ENCODE measurements at regions not wholly inside any gene's neighbourhood (a gene's known extent, or its start where the extent isn't known, plus 50 kb on each side); places are given as distances from the start of the nearest gene placed in this dataset.

DNA sequence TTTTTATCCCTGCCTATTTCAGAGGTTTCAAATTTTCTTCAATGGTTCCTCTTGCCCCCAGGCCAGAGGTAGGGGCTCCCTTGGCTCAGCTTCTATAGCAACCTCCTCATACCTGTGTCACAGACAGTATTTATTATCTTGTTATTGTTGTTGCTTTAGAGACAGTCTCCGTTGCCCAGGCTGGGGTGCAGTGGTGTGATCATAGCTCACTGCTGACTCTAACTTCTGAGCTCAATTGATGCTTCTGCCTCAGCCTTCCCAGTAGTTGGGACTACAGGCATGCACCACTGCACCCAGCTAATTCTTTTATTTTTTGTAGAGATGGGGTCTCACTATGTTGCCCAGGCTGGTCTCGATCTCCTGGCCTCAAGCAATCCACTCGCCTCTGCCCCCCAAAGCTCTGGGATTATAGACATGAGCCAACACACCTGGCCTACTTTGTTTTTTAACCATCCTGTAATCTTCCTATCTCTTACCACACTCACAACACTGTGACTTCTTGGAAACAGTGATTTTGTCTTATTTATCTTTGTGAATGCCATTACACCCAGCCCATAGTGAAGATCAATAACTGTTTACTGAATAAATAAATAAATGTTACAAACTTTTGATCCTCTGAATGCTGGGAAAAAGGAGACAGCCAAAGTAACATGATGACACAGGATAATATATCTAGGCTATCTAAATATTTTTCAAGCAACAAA is 95.9 kb downstream of the PHLDA1 start:
- H3K4me3 ChIP-seq (ENCODE audit: low read length): no peak overlapping the region
- TF ChIP-seq, protein P1, sequence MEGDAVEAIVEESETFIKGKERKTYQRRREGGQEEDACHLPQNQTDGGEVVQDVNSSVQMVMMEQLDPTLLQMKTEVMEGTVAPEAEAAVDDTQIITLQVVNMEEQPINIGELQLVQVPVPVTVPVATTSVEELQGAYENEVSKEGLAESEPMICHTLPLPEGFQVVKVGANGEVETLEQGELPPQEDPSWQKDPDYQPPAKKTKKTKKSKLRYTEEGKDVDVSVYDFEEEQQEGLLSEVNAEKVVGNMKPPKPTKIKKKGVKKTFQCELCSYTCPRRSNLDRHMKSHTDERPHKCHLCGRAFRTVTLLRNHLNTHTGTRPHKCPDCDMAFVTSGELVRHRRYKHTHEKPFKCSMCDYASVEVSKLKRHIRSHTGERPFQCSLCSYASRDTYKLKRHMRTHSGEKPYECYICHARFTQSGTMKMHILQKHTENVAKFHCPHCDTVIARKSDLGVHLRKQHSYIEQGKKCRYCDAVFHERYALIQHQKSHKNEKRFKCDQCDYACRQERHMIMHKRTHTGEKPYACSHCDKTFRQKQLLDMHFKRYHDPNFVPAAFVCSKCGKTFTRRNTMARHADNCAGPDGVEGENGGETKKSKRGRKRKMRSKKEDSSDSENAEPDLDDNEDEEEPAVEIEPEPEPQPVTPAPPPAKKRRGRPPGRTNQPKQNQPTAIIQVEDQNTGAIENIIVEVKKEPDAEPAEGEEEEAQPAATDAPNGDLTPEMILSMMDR (conservative IDR thresholded peaks at IDR 0.05; ENCODE audit: low read depth, low read length): no peak
- no peak for DNase-seq (ENCODE audit: low read depth)

DNA sequence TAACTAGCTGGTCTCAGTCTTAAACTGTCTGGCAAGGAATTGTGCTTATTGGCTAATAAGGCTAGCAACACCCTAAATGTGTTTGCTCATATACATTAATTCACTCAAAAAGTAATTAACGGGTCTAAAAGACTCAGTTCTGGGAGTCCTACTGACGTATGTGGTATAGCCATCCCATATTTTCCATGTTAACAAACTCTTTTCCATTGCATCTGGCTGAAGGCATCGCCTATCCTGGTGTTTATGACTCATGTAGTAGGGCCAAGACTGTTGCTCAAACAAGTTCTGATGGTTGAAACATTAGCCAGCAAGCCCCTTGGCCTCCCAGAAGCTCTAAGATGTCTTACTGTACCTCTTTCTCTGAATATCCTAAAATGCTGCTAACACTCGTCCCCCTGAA is 98.5 kb downstream of the PHLDA1 start:
- TF ChIP-seq, protein P1 (conservative IDR thresholded peaks at IDR 0.05; ENCODE audit: low read depth, low read length): no peak
- no peak for DNase-seq (ENCODE audit: low read depth)
- no peak overlapping the region for H3K4me3 ChIP-seq (ENCODE audit: low read length)

DNA sequence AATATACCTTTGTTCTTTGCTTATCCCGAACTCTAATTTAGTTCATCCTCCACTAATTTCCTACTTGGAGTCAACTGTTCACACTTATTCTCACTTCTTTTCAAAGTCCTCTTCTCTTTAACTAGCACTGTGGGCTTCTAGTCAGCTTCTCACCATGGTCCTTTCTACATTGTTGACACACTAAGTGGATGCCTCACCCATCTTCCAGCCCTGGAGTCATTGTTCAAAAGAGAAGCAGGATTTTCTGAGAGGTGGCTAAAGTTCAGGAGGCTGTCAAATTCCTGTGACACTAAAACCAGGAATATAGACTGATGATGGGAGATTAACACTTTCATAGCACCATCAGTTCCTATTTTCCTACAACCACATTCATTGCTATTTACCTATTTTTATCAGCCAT is 99.3 kb downstream of the PHLDA1 start:
- no peak for DNase-seq (ENCODE audit: low read depth)
- no peak overlapping the region for H3K4me3 ChIP-seq (ENCODE audit: low read length)
- TF ChIP-seq, protein P1 (conservative IDR thresholded peaks at IDR 0.05; ENCODE audit: low read depth, low read length): no peak

DNA sequence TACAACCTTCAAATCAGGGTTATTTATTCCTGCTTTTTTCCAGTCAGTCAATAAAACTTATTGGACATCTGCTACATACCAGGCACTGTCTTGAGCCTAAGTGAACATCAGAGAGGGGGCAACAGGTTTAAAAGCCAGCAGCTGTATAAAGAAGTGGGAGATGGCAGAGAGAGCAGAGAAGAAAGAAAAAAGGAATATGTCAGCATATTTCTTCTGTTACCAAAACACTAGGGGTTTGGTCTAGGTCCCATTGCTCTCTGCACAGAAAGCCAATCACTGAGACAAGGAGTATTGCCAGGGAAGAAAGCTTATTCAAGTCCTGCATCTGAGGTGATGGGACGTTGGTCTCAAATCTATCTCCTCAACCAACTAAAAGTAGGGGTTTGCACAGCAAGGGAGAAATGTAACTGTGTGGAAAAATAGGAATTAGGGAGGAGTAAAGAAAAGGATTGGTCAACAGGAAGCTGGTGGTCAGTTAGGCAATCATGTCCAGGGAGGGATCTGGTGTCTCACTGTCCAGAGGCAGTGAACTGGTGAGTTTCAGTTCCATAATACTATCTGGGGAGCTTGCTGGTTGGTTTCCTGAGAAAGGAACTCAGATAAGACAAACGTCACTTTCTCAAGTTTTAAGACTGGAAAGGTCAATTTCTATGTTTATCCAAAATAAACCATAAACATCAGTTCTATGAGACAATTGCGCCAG is 107.5 kb downstream of the PHLDA1 start:
- TF ChIP-seq, protein P1 (conservative IDR thresholded peaks at IDR 0.05; ENCODE audit: low read depth, low read length): no peak
- no peak overlapping the region for H3K4me3 ChIP-seq (ENCODE audit: low read length)
- DNase-seq (ENCODE audit: low read depth): no peak

DNA sequence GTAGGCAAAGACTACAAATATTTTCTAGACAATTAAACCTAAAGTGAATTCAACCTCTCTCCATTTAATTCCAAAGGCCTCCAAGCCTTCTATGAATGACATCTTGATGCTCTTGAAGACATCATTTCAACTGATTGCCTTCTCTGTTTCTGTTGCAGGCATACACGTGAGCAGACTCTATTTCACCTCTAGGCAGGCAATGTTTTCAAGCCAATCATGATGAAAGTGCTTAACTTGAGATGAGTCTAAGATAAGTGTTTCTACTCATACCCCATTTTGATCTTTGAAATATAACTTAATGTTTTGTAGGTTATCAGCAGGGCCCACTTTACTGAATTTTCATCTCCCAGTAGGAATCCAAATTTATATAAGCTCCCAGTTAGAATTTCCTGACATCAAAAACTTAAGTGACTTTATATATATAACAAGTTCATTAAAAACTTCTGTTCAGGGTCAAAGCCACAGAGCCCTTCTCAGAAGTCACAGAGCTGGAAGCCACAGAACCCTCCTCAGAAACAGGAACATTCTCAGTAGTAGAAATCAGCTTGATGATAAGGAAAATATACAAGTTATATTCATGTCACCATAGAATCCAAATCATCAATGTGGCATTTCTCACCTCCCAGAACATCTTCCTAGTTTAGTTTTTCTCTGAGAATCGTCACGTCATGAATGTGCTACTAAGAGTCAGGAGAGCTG is 108.5 kb downstream of the PHLDA1 start:
- no peak for DNase-seq (ENCODE audit: low read depth)
- TF ChIP-seq, protein P1 (conservative IDR thresholded peaks at IDR 0.05; ENCODE audit: low read depth, low read length): no peak
- H3K4me3 ChIP-seq (ENCODE audit: low read length): no peak overlapping the region

DNA sequence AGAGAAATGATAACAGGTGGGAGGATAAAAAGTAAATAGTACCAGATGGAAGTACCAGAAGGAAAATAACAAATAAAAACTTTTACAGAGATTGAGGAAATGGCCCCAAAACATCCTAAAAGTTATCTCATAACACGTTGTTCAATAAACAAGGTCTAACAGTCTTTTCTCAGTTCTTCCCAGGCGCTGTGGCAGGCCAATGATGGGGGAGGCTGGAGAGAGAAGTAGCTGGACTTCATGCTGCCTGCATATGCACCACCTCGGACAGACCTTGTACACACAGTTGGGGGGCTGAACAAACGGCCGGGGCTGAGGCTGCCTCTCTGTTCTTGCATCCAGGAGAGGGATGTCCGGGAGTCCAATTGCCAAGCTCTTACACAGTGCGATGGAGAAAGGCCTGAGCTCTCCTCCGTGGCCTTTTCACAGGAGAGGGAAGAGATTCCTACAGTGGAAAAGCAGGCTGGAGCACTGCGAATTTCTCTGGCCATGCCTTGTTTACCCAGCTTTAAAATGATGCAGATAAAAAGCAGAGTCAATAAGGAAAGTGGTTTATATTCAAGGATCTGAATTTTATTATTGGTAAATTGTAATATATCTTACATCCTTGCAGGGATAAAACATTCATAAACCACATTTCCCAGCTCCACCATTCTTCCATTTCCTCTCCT is 109.8 kb downstream of the PHLDA1 start:
- H3K4me3 ChIP-seq (ENCODE audit: low read length): no peak overlapping the region
- DNase-seq (ENCODE audit: low read depth): no peak
- TF ChIP-seq, protein P1 (conservative IDR thresholded peaks at IDR 0.05; ENCODE audit: low read depth, low read length): no peak
